B cell (primary cell): ENCODE measurements at regions not wholly inside any gene's neighbourhood (a gene's known extent, or its start where the extent isn't known, plus 50 kb on each side); places are given as distances from the start of the nearest gene placed in this dataset.

ENCODE experiments used
- ATAC-seq: fragments of 200-7000 bp; cut with Tn5 transposase; one replicate; pipeline ENCODE4 v1.10.0; 2021; ENCODE audit warnings: low read depth, mild to moderate bottlenecking, moderate number of reproducible peaks, moderate library complexity
- CTCF ChIA-PET: fragments of 350-600 bp; sonication (Branson Sonifier 250); formaldehyde crosslinking; loops from one replicate; lab custom pipeline; 2021; ENCODE audit warnings: antibody characterized with exemption, inconsistent platforms; lab: Charles Lee
- POLR2A ChIA-PET: fragments of 350-600 bp; sonication (Branson Sonifier 250); formaldehyde crosslinking; loops from one replicate; lab custom pipeline; 2021; ENCODE audit warnings: antibody characterized with exemption; lab: Charles Lee
- DNase-seq: peaks from one replicate; pipeline ENCODE4 v3.0.0; 2013
- H2AFZ ChIP-seq: 2 replicates; pipeline ENCODE4 v1.6.1; 2012; ENCODE audit warnings: mild to moderate bottlenecking, low read depth, low read length; ENCODE audit not compliant: insufficient read depth, poor library complexity, severe bottlenecking
- H3K27ac ChIP-seq, 2 donors: 1 replicate in 1 of 2; 2 replicates in 1 of 2; pipeline ENCODE4 v1.5.1; 2012 to 2013; ENCODE audit warnings: low read length in 2 of 2, mild to moderate bottlenecking in 2 of 2, moderate library complexity in 1 of 2
- H3K27me3 ChIP-seq, 4 experiments: fragments of 200-600 bp in 1 of 4; sonication (generic) in 1 of 4; replicated peaks in 1 of 4; 1 replicate in 2 of 4; 2 replicates in 2 of 4; pipeline versions ENCODE4 v1.6.1 to v1.7.0; 2013 to 2016; ENCODE audit warnings: low read length in 3 of 4, mild to moderate bottlenecking in 2 of 4, mixed read lengths in 1 of 4, moderate library complexity in 1 of 4; ENCODE audit not compliant: insufficient read depth in 4 of 4, control insufficient read depth in 3 of 4; ENCODE audit errors: control extremely low read depth in 1 of 4
- H3K36me3 ChIP-seq, 2 experiments: replicated peaks in 1 of 2; 1 replicate in 1 of 2; 2 replicates in 1 of 2; pipeline versions ENCODE4 v1.6.1 to v1.7.1; 2013; ENCODE audit warnings: low read length in 1 of 2; ENCODE audit not compliant: insufficient read depth in 2 of 2, control insufficient read depth in 1 of 2; ENCODE audit errors: control extremely low read depth in 1 of 2, extremely low read depth in 1 of 2
- H3K4me1 ChIP-seq, 2 donors: fragments of 200-600 bp in 1 of 2; sonication (generic) in 1 of 2; 1 replicate in 1 of 2; 2 replicates in 1 of 2; pipeline versions ENCODE4 v1.5.1 to v1.6.1; 2013 to 2017; ENCODE audit warnings: low read length in 2 of 2; ENCODE audit not compliant: control insufficient read depth in 2 of 2, insufficient read depth in 2 of 2
- H3K4me2 ChIP-seq: replicated peaks from 2 replicates; pipeline ENCODE3; 2012; ENCODE audit warnings: mild to moderate bottlenecking, low read depth, low read length; ENCODE audit not compliant: poor library complexity, severe bottlenecking
- H3K4me3 ChIP-seq, 5 experiments: fragments of 200-600 bp in 1 of 5; sonication (generic) in 1 of 5; 1 replicate in 3 of 5; 2 replicates in 2 of 5; pipeline versions ENCODE4 v1.5.1 to v1.7.0; 2011 to 2016; ENCODE audit warnings: low read length in 4 of 5, mild to moderate bottlenecking in 4 of 5, low read depth in 2 of 5, control low read depth in 1 of 5, moderate library complexity in 1 of 5; ENCODE audit not compliant: insufficient read depth in 1 of 5; ENCODE audit errors: control extremely low read depth in 1 of 5, extremely low read depth in 1 of 5
- H3K79me2 ChIP-seq: fragments of 200-600 bp; sonication (generic); one replicate; pipeline ENCODE4 v1.6.0; 2016; ENCODE audit warnings: low read length; ENCODE audit not compliant: control insufficient read depth, insufficient read depth
- H3K9ac ChIP-seq: fragments of 200-600 bp; sonication (generic); 2 replicates; pipeline ENCODE4 v1.6.1; 2017; ENCODE audit warnings: mild to moderate bottlenecking, low read length, moderate library complexity
- H3K9me3 ChIP-seq, 3 donors: one replicate each; pipeline versions ENCODE4 v1.6.1 to v1.7.1; 2013; ENCODE audit warnings: low read length in 2 of 3; ENCODE audit not compliant: control insufficient read depth in 2 of 3, insufficient read depth in 1 of 3; ENCODE audit errors: control extremely low read depth in 1 of 3
- H4K20me1 ChIP-seq: 2 replicates; pipeline ENCODE4 v1.6.0; 2012; ENCODE audit warnings: mild to moderate bottlenecking, low read length; ENCODE audit not compliant: insufficient read depth, control insufficient read depth, poor library complexity, severe bottlenecking
- H3K27ac Mint-ChIP-seq: one replicate; pipeline ENCODE4 v1.8.0; 2021; ENCODE audit warnings: mixed read lengths
- H3K27me3 Mint-ChIP-seq: one replicate; pipeline ENCODE4 v1.8.0; 2021; ENCODE audit warnings: mixed read lengths
- H3K4me1 Mint-ChIP-seq: one replicate; pipeline ENCODE4 v1.8.0; 2021; ENCODE audit warnings: mixed read lengths
- H3K4me3 Mint-ChIP-seq: one replicate; pipeline ENCODE4 v1.8.0; 2021; ENCODE audit warnings: mixed read lengths
- H3K9me3 Mint-ChIP-seq: one replicate; pipeline ENCODE4 v1.8.0; 2022; ENCODE audit warnings: mixed read lengths; ENCODE audit not compliant: insufficient read depth
- EZH2 ChIP-seq: IDR thresholded peaks from 2 replicates; pipeline ENCODE4 v1.6.1; 2012; ENCODE audit warnings: borderline replicate concordance, low read depth, mild to moderate bottlenecking, moderate library complexity, low read length; ENCODE audit not compliant: insufficient read depth, poor library complexity, severe bottlenecking
- WGBS: methylation state at CpG from one replicate; pipeline ENCODE4 v1.1.5; 2013; ENCODE audit warnings: missing lambda C conversion rate; ENCODE audit not compliant: insufficient coverage; 5-methylcytosine and 5-hydroxymethylcytosine counted together
- intact Hi-C: fragments of 100-400 bp; cut with micrococcal nuclease; formaldehyde crosslinking; loops from one replicate; pipeline ENCODE4 v1.10.0; 2022
- TF ChIP-seq, protein P1 (sequence below): fragments of 200-600 bp; IDR thresholded peaks from one replicate; pipeline ENCODE4 v1.8.0; 2022; ENCODE audit warnings: antibody characterized with exemption, mild to moderate bottlenecking

DNA sequence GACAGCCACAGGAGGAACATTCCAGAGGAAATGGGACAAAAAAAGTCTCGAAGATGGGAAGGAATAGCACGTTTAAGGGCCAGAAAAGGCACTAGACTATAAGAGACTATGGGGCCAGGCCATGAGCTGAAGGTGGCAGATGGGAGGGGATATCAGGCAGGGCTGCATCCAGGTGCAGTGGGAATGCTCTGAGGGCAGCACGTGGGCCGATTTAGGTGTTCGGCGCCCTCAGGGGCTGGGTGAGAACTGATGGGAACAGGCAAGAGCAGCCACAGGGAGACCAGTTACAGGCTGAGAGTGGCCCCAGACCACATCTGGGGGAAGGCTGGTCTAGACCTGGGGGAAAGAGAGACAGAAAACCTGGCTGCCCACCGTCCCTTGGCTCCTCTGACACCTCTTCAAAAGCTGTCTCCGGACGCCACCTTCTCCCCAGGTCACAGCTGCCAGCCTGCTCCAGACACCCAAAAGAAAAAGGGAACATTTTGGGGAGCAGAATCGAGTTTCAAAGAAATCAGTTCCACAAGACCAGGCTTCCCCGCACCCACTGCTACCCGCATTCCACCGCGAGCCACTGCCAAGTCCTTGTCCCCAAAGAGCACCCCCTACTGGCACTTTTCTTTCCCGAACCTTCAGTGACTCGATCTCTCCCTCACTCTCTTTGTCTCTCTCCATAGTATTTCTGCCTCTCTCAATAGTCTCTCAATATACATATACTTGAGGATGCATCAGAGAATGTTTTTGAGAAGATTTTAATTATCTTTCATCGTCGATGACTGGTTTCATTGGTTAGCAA lies 190.1 kb upstream of the AGAP1 start:
- H4K20me1 ChIP-seq = no peaks in the 10 kb centered on the region
- TF ChIP-seq EZH2 = no peak
- TF ChIP-seq, protein P1, sequence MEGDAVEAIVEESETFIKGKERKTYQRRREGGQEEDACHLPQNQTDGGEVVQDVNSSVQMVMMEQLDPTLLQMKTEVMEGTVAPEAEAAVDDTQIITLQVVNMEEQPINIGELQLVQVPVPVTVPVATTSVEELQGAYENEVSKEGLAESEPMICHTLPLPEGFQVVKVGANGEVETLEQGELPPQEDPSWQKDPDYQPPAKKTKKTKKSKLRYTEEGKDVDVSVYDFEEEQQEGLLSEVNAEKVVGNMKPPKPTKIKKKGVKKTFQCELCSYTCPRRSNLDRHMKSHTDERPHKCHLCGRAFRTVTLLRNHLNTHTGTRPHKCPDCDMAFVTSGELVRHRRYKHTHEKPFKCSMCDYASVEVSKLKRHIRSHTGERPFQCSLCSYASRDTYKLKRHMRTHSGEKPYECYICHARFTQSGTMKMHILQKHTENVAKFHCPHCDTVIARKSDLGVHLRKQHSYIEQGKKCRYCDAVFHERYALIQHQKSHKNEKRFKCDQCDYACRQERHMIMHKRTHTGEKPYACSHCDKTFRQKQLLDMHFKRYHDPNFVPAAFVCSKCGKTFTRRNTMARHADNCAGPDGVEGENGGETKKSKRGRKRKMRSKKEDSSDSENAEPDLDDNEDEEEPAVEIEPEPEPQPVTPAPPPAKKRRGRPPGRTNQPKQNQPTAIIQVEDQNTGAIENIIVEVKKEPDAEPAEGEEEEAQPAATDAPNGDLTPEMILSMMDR = no peak
- DNase-seq (no peak), ATAC-seq (no peak)
- H3K27me3 Mint-ChIP-seq = peaks cover 17% of the 10 kb centered on the region
- CTCF ChIA-PET = no interaction called here
- no peak overlapping the region for H2AFZ ChIP-seq
- no peaks in the 10 kb centered on the region for H3K9me3 Mint-ChIP-seq
- H3K4me3 ChIP-seq = no peak overlapping the region
- H3K79me2 ChIP-seq = no peaks in the 10 kb centered on the region
- peaks cover 0 to 6% (median 0%) of the 10 kb centered on the region in 3 donors for H3K9me3 ChIP-seq
- intact Hi-C loops = no loop called here
- H3K9ac ChIP-seq = no peak overlapping the region
- no peak overlapping the region for H3K4me2 ChIP-seq
- WGBS = 84% methylated on average over 15 of the region's 18 CpGs
- no peaks in the 10 kb centered on the region for H3K4me1 Mint-ChIP-seq
- no peak overlapping the region for H3K4me3 Mint-ChIP-seq
- no peak overlapping the region for H3K27ac Mint-ChIP-seq
- no peak overlapping the region for H3K27ac ChIP-seq
- H3K4me1 ChIP-seq = no peaks in the 10 kb centered on the region
- no peaks in the 10 kb centered on the region for H3K27me3 ChIP-seq
- H3K36me3 ChIP-seq = no peaks in the 10 kb centered on the region
- POLR2A ChIA-PET = no interaction called here

GRCh38 chr2:235305678-235306077 lies 188.2 kb upstream of the AGAP1 start:
- Histone ChIP-seq H3K9ac (no peak overlapping the region), H3K27me3 (no peaks in the 10 kb centered on the region), H3K4me2 (no peak overlapping the region), H3K79me2 (no peaks in the 10 kb centered on the region), H3K4me1 (no peaks in the 10 kb centered on the region), H3K36me3 (no peaks in the 10 kb centered on the region), H3K9me3 (peaks cover 0 to 6% (median 0%) of the 10 kb centered on the region in 3 donors), H3K27ac (no peak overlapping the region), H2AFZ (no peak overlapping the region), H3K4me3 (no peak overlapping the region), H4K20me1 (no peaks in the 10 kb centered on the region)
- CTCF ChIA-PET = interaction anchor here (0.6 kb wide), 1 partner anchor 1321 kb away, joined by 3 read pairs; no protein-coding TSS in a partner anchor
- Mint-ChIP-seq H3K4me1 (no peaks in the 10 kb centered on the region), H3K4me3 (no peak overlapping the region), H3K27me3 (peaks cover 20% of the 10 kb centered on the region), H3K27ac (no peak overlapping the region), H3K9me3 (no peaks in the 10 kb centered on the region)
- TF ChIP-seq, protein P1 = no peak
- no peak for TF ChIP-seq EZH2
- ATAC-seq = no peak
- no peak for DNase-seq
- intact Hi-C loops = no loop called here
- POLR2A ChIA-PET = no interaction called here
- WGBS = 93% methylated on average over 4 of the region's 6 CpGs
